Body of pancreas (tissue), 4 donors: ENCODE measurements at regions not wholly inside any gene's neighbourhood (a gene's known extent, or its start where the extent isn't known, plus 50 kb on each side); places are given as distances from the start of the nearest gene placed in this dataset.

ENCODE experiments used
- POLR2A ChIP-seq, 3 donors: fragments of 450-650 bp; IDR thresholded peaks; one replicate each; pipeline ENCODE4 v1.6.1; 2016; ENCODE audit warnings: antibody characterized with exemption in 3 of 3, mild to moderate bottlenecking in 2 of 3
- TF ChIP-seq, protein P1 (sequence below), 7 experiments: fragments of 450-650 bp in 4 of 7; fragments of 200-600 bp in 3 of 7; sonication (generic) in 3 of 7; IDR thresholded peaks; one replicate each; pipeline ENCODE4 v1.5.1; 2016 to 2019; ENCODE audit warnings: antibody characterized with exemption in 7 of 7

DNA sequence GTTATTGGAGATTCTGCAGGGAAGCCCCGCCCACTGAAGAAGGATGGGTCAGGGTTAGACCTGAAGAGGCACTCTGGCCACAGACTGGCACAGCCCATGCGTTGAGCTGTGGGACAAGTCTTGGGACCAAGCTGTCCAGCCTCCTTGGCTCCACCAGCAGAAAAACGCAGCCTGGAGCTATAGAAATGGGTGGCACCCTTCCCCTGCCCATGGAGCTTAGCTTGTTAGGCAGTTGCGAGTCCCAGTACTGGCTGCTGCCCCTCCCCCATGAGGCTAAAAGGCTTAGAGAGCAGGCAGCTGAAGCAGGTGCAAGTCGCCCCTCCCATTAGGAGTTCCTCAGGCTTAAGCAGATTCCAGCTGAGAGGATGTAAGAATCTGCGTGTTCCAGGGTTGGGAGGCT is 1124.0 kb upstream of the TMEM132C start:
- TF ChIP-seq, protein P1, sequence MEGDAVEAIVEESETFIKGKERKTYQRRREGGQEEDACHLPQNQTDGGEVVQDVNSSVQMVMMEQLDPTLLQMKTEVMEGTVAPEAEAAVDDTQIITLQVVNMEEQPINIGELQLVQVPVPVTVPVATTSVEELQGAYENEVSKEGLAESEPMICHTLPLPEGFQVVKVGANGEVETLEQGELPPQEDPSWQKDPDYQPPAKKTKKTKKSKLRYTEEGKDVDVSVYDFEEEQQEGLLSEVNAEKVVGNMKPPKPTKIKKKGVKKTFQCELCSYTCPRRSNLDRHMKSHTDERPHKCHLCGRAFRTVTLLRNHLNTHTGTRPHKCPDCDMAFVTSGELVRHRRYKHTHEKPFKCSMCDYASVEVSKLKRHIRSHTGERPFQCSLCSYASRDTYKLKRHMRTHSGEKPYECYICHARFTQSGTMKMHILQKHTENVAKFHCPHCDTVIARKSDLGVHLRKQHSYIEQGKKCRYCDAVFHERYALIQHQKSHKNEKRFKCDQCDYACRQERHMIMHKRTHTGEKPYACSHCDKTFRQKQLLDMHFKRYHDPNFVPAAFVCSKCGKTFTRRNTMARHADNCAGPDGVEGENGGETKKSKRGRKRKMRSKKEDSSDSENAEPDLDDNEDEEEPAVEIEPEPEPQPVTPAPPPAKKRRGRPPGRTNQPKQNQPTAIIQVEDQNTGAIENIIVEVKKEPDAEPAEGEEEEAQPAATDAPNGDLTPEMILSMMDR (IDR thresholded peaks at IDR 0.05): no peak
- no peak for TF ChIP-seq POLR2A (IDR thresholded peaks at IDR 0.05)
